ENCODE measurements at regions not wholly inside any gene's neighbourhood (a gene's known extent, or its start where the extent isn't known, plus 50 kb on each side); places are given as distances from the start of the nearest gene placed in this dataset.

GRCh38 chr2:120930236-120930635, 194.6 kb downstream of the GLI2 start:
- intact Hi-C loops (cut with micrococcal nuclease; ENCODE audit: unreplicated experiment) = no loop called here
- Histone ChIP-seq H2AFZ (no peak overlapping the region), H3K4me1 (replicated peaks; ENCODE audit: insufficient read depth) (peaks cover 19% of the 10 kb centered on the region), H3K9me3 (ENCODE audit: insufficient read depth, low read depth) (no peaks in the 10 kb centered on the region), H3F3A (ENCODE audit: insufficient read depth, low read depth) (peaks cover 3% of the 10 kb centered on the region), H3K4me2 (no peak overlapping the region), H3K27me3 (ENCODE audit: insufficient read depth, low read depth) (no peaks in the 10 kb centered on the region), H3K4me3 (no peak overlapping the region), H3K36me3 (ENCODE audit: low read depth) (no peaks in the 10 kb centered on the region), H3K79me2 (ENCODE audit: low read depth) (no peaks in the 10 kb centered on the region), H3K27ac (no peak overlapping the region), H4K20me1 (ENCODE audit: insufficient read depth) (no peaks in the 10 kb centered on the region; the same call in 1 of the 2 replicates), H3K9me2 (ENCODE audit: insufficient read depth) (no peaks in the 10 kb centered on the region)
- CTCF ChIA-PET = no interaction called here
- POLR2A ChIA-PET (ENCODE audit: unreplicated experiment) = no interaction called here
- TF ChIP-seq EZH2 (IDR thresholded peaks at IDR 0.05; ENCODE audit: low read depth) (no peak), CTCF (conservative IDR thresholded peaks at IDR 0.05) (no peak)
- no TSS peak for BruUV-seq (replicated peaks)
- no peak for DNase-seq

GRCh38 chr2:120930864-120931263, 195.2 kb downstream of the GLI2 start:
- Histone ChIP-seq H3K27ac (no peak overlapping the region), H2AFZ (no peak overlapping the region), H3K4me2 (no peak overlapping the region), H3F3A (ENCODE audit: insufficient read depth, low read depth) (peaks cover 9% of the 10 kb centered on the region), H3K9me3 (ENCODE audit: insufficient read depth, low read depth) (no peaks in the 10 kb centered on the region), H3K4me1 (replicated peaks; ENCODE audit: insufficient read depth) (peaks cover 25% of the 10 kb centered on the region), H4K20me1 (ENCODE audit: insufficient read depth) (no peaks in the 10 kb centered on the region; the same call in 1 of the 2 replicates), H3K27me3 (ENCODE audit: insufficient read depth, low read depth) (no peaks in the 10 kb centered on the region), H3K4me3 (no peak overlapping the region), H3K79me2 (ENCODE audit: low read depth) (no peaks in the 10 kb centered on the region), H3K36me3 (ENCODE audit: low read depth) (no peaks in the 10 kb centered on the region), H3K9me2 (ENCODE audit: insufficient read depth) (no peaks in the 10 kb centered on the region)
- CTCF ChIA-PET = no interaction called here
- no TSS peak for BruUV-seq (replicated peaks)
- TF ChIP-seq EZH2 (IDR thresholded peaks at IDR 0.05; ENCODE audit: low read depth) = no peak
- TF ChIP-seq CTCF (conservative IDR thresholded peaks at IDR 0.05) = no peak
- DNase-seq = no peak
- POLR2A ChIA-PET (ENCODE audit: unreplicated experiment) = no interaction called here
- intact Hi-C loops (cut with micrococcal nuclease; ENCODE audit: unreplicated experiment) = no loop called here

GRCh38 chr2:120932472-120932871, 196.8 kb downstream of the GLI2 start:
- Histone ChIP-seq H3K27me3 (ENCODE audit: insufficient read depth, low read depth) (no peaks in the 10 kb centered on the region), H3K4me3 (no peak overlapping the region), H4K20me1 (ENCODE audit: insufficient read depth) (no peaks in the 10 kb centered on the region; the same call in 1 of the 2 replicates), H3K27ac (no peak overlapping the region), H3K9me2 (ENCODE audit: insufficient read depth) (no peaks in the 10 kb centered on the region), H2AFZ (no peak overlapping the region), H3K9me3 (ENCODE audit: insufficient read depth, low read depth) (no peaks in the 10 kb centered on the region), H3K4me1 (replicated peaks; ENCODE audit: insufficient read depth) (peaks cover 25% of the 10 kb centered on the region), H3F3A (ENCODE audit: insufficient read depth, low read depth) (peaks cover 11% of the 10 kb centered on the region), H3K79me2 (ENCODE audit: low read depth) (no peaks in the 10 kb centered on the region), H3K4me2 (no peak overlapping the region), H3K36me3 (ENCODE audit: low read depth) (no peaks in the 10 kb centered on the region)
- no peak for DNase-seq
- BruUV-seq (replicated peaks) = no TSS peak
- ChIA-PET CTCF (no interaction called here), POLR2A (ENCODE audit: unreplicated experiment) (no interaction called here)
- no peak for TF ChIP-seq EZH2 (IDR thresholded peaks at IDR 0.05; ENCODE audit: low read depth)
- intact Hi-C loops (cut with micrococcal nuclease; ENCODE audit: unreplicated experiment) = no loop called here

GRCh38 chr2:120932881-120933280, 197.2 kb downstream of the GLI2 start:
- Histone ChIP-seq H3K27ac (no peak overlapping the region), H3K4me2 (no peak overlapping the region), H3K36me3 (ENCODE audit: low read depth) (no peaks in the 10 kb centered on the region), H2AFZ (no peak overlapping the region), H3K4me3 (no peak overlapping the region), H4K20me1 (ENCODE audit: insufficient read depth) (no peaks in the 10 kb centered on the region; the same call in 1 of the 2 replicates), H3F3A (ENCODE audit: insufficient read depth, low read depth) (peaks cover 11% of the 10 kb centered on the region), H3K27me3 (ENCODE audit: insufficient read depth, low read depth) (no peaks in the 10 kb centered on the region), H3K4me1 (replicated peaks; ENCODE audit: insufficient read depth) (peaks cover 25% of the 10 kb centered on the region), H3K79me2 (ENCODE audit: low read depth) (no peaks in the 10 kb centered on the region), H3K9me2 (ENCODE audit: insufficient read depth) (no peaks in the 10 kb centered on the region), H3K9me3 (ENCODE audit: insufficient read depth, low read depth) (no peaks in the 10 kb centered on the region)
- intact Hi-C loops (cut with micrococcal nuclease; ENCODE audit: unreplicated experiment) = no loop called here
- no peak for DNase-seq
- POLR2A ChIA-PET (ENCODE audit: unreplicated experiment) = no interaction called here
- CTCF ChIA-PET = no interaction called here
- no TSS peak for BruUV-seq (replicated peaks)
- no peak for TF ChIP-seq EZH2 (IDR thresholded peaks at IDR 0.05; ENCODE audit: low read depth)
- TF ChIP-seq CTCF (conservative IDR thresholded peaks at IDR 0.05) = no peak
